Stimulated activated CD4-positive, alpha-beta T cell treated with anti-CD3 and anti-CD28 coated beads, Interleukin-4, amount 100 ng/mL, for 24 hours (primary cell): ENCODE measurements at regions not wholly inside any gene's neighbourhood (a gene's known extent, or its start where the extent isn't known, plus 50 kb on each side); places are given as distances from the start of the nearest gene placed in this dataset.
"Not testable (repeated sequence)": the region's sequence is repeated elsewhere in the genome, so short reads cannot be mapped to it uniquely, and the experiment has no call there.

Source experiments
- DNase-seq: peaks from one replicate; pipeline ENCODE4 v3.0.0-alpha.2; 2020

GRCh38 chr10:9075420-9075819, 1020.9 kb downstream of the GATA3 start:
- DNase-seq = no peak

GRCh38 chr10:9076066-9076465, 1021.6 kb downstream of the GATA3 start:
- DNase-seq = peak; percentile 17

GRCh38 chr10:9081253-9081652, 1026.8 kb downstream of the GATA3 start:
- DNase-seq = no peak

GRCh38 chr10:9081961-9082360, 1027.5 kb downstream of the GATA3 start:
- no peak for DNase-seq

GRCh38 chr10:9091530-9092093, 1037.1 kb downstream of the GATA3 start:
- DNase-seq = peak; percentile 46

- peak; percentile 20 for DNase-seq
Measured at GRCh38 chr10:9096288-9096687, 1041.8 kb downstream of the GATA3 start.

- DNase-seq = no peak
Measured at GRCh38 chr10:9097206-9097990, 1042.9 kb downstream of the GATA3 start.

GRCh38 chr10:9097991-9098306, 1043.5 kb downstream of the GATA3 start:
- DNase-seq = no peak

GRCh38 chr10:9102026-9102425, 1047.5 kb downstream of the GATA3 start:
- no peak for DNase-seq

- DNase-seq = no peak
Measured at GRCh38 chr10:9103301-9103700, 1048.8 kb downstream of the GATA3 start.

GRCh38 chr10:9111976-9112375, 1057.5 kb downstream of the GATA3 start:
- no peak for DNase-seq

- DNase-seq = no peak
Measured at GRCh38 chr10:9126728-9127127, 1072.2 kb downstream of the GATA3 start.

GRCh38 chr10:9137368-9137767, 1082.9 kb downstream of the GATA3 start:
- DNase-seq = no peak

- not testable (repeated sequence) for DNase-seq
Measured at GRCh38 chr10:9138829-9139228, 1084.3 kb downstream of the GATA3 start.

- no peak for DNase-seq
Measured at GRCh38 chr10:9140373-9140772, 1085.9 kb downstream of the GATA3 start.

GRCh38 chr10:9147475-9147874, 1093.0 kb downstream of the GATA3 start:
- DNase-seq = no peak

GRCh38 chr10:9149134-9149533, 1094.6 kb downstream of the GATA3 start:
- no peak for DNase-seq

GRCh38 chr10:9153057-9153456, 1098.6 kb downstream of the GATA3 start:
- DNase-seq = not testable (repeated sequence)

- DNase-seq = no peak
Measured at GRCh38 chr10:9157656-9158055, 1103.2 kb downstream of the GATA3 start.

- no peak for DNase-seq
Measured at GRCh38 chr10:9158675-9159074, 1104.2 kb downstream of the GATA3 start.

GRCh38 chr10:9160275-9160674, 1105.8 kb downstream of the GATA3 start:
- no peak for DNase-seq

- no peak for DNase-seq
Measured at GRCh38 chr10:9163699-9164098, 1109.2 kb downstream of the GATA3 start.

GRCh38 chr10:9166770-9167169, 1112.3 kb downstream of the GATA3 start:
- DNase-seq = no peak

GRCh38 chr10:9172276-9172675, 1117.8 kb downstream of the GATA3 start:
- no peak for DNase-seq

- no peak for DNase-seq
Measured at GRCh38 chr10:9175200-9175599, 1120.7 kb downstream of the GATA3 start.
